ENCODE measurements at regions not wholly inside any gene's neighbourhood (a gene's known extent, or its start where the extent isn't known, plus 50 kb on each side); places are given as distances from the start of the nearest gene placed in this dataset.

GRCh38 chr12:124213666-124214347 lies 81.1 kb upstream of the RFLNA start:
- Histone ChIP-seq H2BK5ac (ENCODE audit: low read length) (no peak overlapping the region), H3K4me1 (ENCODE audit: control insufficient read depth in 2 of 2, insufficient read depth in 1 of 2, low read depth in 1 of 2, low read length in 2 of 2) (peaks cover 8 to 10% of the 10 kb centered on the region in 2 donors)

GRCh38 chr12:124214574-124214973 lies 80.3 kb upstream of the RFLNA start:
- peaks cover 12 to 25% of the 10 kb centered on the region in 2 donors for H3K9me3 ChIP-seq (replicated peaks in 1 of 2; ENCODE audit: control insufficient read depth in 2 of 2, insufficient read depth in 1 of 2, low read depth in 1 of 2, low read length in 2 of 2)
- WGBS, 2 donors (ENCODE audit: extremely low coverage in 2 of 2, insufficient read length in 2 of 2, insufficient replicate concordance in 1 of 2): no CpG with 5 or more reads among the region's 3 CpGs
- no peaks in the 10 kb centered on the region for H3K36me3 ChIP-seq (replicated peaks in 1 of 2; ENCODE audit: control insufficient read depth in 2 of 2, insufficient read depth in 2 of 2, low read length in 2 of 2)
- no peak overlapping the region for H2BK120ac ChIP-seq (ENCODE audit: low read depth, low read length)
- H2AFZ ChIP-seq (ENCODE audit: low read length): no peak overlapping the region
- no peak overlapping the region for H3K14ac ChIP-seq (ENCODE audit: low read length)
- H3K4me3 ChIP-seq (ENCODE audit: low read length in 2 of 2): no peak overlapping the region
- H2BK5ac ChIP-seq (ENCODE audit: low read length): no peak overlapping the region
- no peak for DNase-seq (ENCODE audit: low spot score)
- no peak overlapping the region for H2AK5ac ChIP-seq (ENCODE audit: low read depth, low read length)
- no peaks in the 10 kb centered on the region for H3K79me1 ChIP-seq (ENCODE audit: low read depth, low read length)
- H3K4ac ChIP-seq (ENCODE audit: low read length): no peak overlapping the region
- H3K18ac ChIP-seq (ENCODE audit: low read length): no peak overlapping the region
- no peak overlapping the region for H3K9ac ChIP-seq (ENCODE audit: low read depth, low read length, poor library complexity)
- H4K91ac ChIP-seq (ENCODE audit: low read depth, low read length, poor library complexity): no peak overlapping the region
- H3K23ac ChIP-seq (ENCODE audit: low read depth, low read length, poor library complexity): no peak overlapping the region
- H3K27ac ChIP-seq (replicated peaks; ENCODE audit: low read length): no peak overlapping the region
- no peak overlapping the region for H2BK12ac ChIP-seq (ENCODE audit: low read length)
- H4K8ac ChIP-seq (ENCODE audit: low read depth, low read length): no peak overlapping the region
- H2BK15ac ChIP-seq (ENCODE audit: low read length): no peak overlapping the region
- no peaks in the 10 kb centered on the region for H3K27me3 ChIP-seq (ENCODE audit: control insufficient read depth in 3 of 3, insufficient read depth in 3 of 3, low read depth in 1 of 3, low read length in 3 of 3)
- H3K4me1 ChIP-seq (ENCODE audit: control insufficient read depth in 2 of 2, insufficient read depth in 1 of 2, low read depth in 1 of 2, low read length in 2 of 2): peaks cover 8 to 10% of the 10 kb centered on the region in 2 donors
- no peak overlapping the region for H3K4me2 ChIP-seq (ENCODE audit: insufficient read depth, low read length, poor library complexity, severe bottlenecking)

More at GRCh38 chr12:124213666-124214347, 81.1 kb upstream of the RFLNA start:
- Histone ChIP-seq H3K14ac (ENCODE audit: low read length) (no peak overlapping the region), H3K4me2 (ENCODE audit: insufficient read depth, low read length, poor library complexity, severe bottlenecking) (no peak overlapping the region), H2BK12ac (ENCODE audit: low read length) (no peak overlapping the region), H3K4ac (ENCODE audit: low read length) (no peak overlapping the region), H2AK5ac (ENCODE audit: low read depth, low read length) (no peak overlapping the region), H4K91ac (ENCODE audit: low read depth, low read length, poor library complexity) (no peak overlapping the region), H3K79me1 (ENCODE audit: low read depth, low read length) (no peaks in the 10 kb centered on the region), H3K18ac (ENCODE audit: low read length) (no peak overlapping the region), H3K27me3 (ENCODE audit: control insufficient read depth in 3 of 3, insufficient read depth in 3 of 3, low read depth in 1 of 3, low read length in 3 of 3) (no peaks in the 10 kb centered on the region), H3K4me3 (ENCODE audit: low read length in 2 of 2) (no peak overlapping the region), H2AFZ (ENCODE audit: low read length) (peak overlapping the region; percentile 5), H2BK15ac (ENCODE audit: low read length) (no peak overlapping the region), H3K23ac (ENCODE audit: low read depth, low read length, poor library complexity) (no peak overlapping the region), H3K36me3 (replicated peaks in 1 of 2; ENCODE audit: control insufficient read depth in 2 of 2, insufficient read depth in 2 of 2, low read length in 2 of 2) (no peaks in the 10 kb centered on the region), H3K9me3 (replicated peaks in 1 of 2; ENCODE audit: control insufficient read depth in 2 of 2, insufficient read depth in 1 of 2, low read depth in 1 of 2, low read length in 2 of 2) (peaks cover 12 to 24% of the 10 kb centered on the region in 2 donors), H4K8ac (ENCODE audit: low read depth, low read length) (no peak overlapping the region), H3K27ac (replicated peaks; ENCODE audit: low read length) (no peak overlapping the region), H3K9ac (ENCODE audit: low read depth, low read length, poor library complexity) (no peak overlapping the region), H2BK120ac (ENCODE audit: low read depth, low read length) (no peak overlapping the region)
- DNase-seq (ENCODE audit: low spot score): no peak
- no CpG with 5 or more reads among the region's 11 CpGs for WGBS, 2 donors (ENCODE audit: extremely low coverage in 2 of 2, insufficient read length in 2 of 2, insufficient replicate concordance in 1 of 2)

GRCh38 chr12:124216966-124217365 lies 77.9 kb upstream of the RFLNA start:
- Histone ChIP-seq H3K4me1 (ENCODE audit: control insufficient read depth in 2 of 2, insufficient read depth in 1 of 2, low read depth in 1 of 2, low read length in 2 of 2) (peaks cover 8 to 9% of the 10 kb centered on the region in 2 donors), H3K14ac (ENCODE audit: low read length) (no peak overlapping the region), H3K79me1 (ENCODE audit: low read depth, low read length) (no peaks in the 10 kb centered on the region), H3K4ac (ENCODE audit: low read length) (no peak overlapping the region), H4K91ac (ENCODE audit: low read depth, low read length, poor library complexity) (no peak overlapping the region), H2BK120ac (ENCODE audit: low read depth, low read length) (no peak overlapping the region), H3K27ac (replicated peaks; ENCODE audit: low read length) (no peak overlapping the region), H2BK15ac (ENCODE audit: low read length) (no peak overlapping the region), H2AK5ac (ENCODE audit: low read depth, low read length) (no peak overlapping the region), H3K4me3 (ENCODE audit: low read length in 2 of 2) (no peak overlapping the region), H2AFZ (ENCODE audit: low read length) (peak overlapping the region; percentile 51), H2BK5ac (ENCODE audit: low read length) (no peak overlapping the region), H3K4me2 (ENCODE audit: insufficient read depth, low read length, poor library complexity, severe bottlenecking) (peak overlapping the region; percentile 35), H3K18ac (ENCODE audit: low read length) (no peak overlapping the region), H4K8ac (ENCODE audit: low read depth, low read length) (no peak overlapping the region), H3K9ac (ENCODE audit: low read depth, low read length, poor library complexity) (no peak overlapping the region), H3K36me3 (replicated peaks in 1 of 2; ENCODE audit: control insufficient read depth in 2 of 2, insufficient read depth in 2 of 2, low read length in 2 of 2) (no peaks in the 10 kb centered on the region), H3K23ac (ENCODE audit: low read depth, low read length, poor library complexity) (no peak overlapping the region), H3K9me3 (replicated peaks in 1 of 2; ENCODE audit: control insufficient read depth in 2 of 2, insufficient read depth in 1 of 2, low read depth in 1 of 2, low read length in 2 of 2) (peaks cover 11 to 32% of the 10 kb centered on the region in 2 donors), H3K27me3 (ENCODE audit: control insufficient read depth in 3 of 3, insufficient read depth in 3 of 3, low read depth in 1 of 3, low read length in 3 of 3) (no peaks in the 10 kb centered on the region), H2BK12ac (ENCODE audit: low read length) (no peak overlapping the region)
- DNase-seq (ENCODE audit: low spot score): no peak
- no CpG with 5 or more reads among the region's 10 CpGs for WGBS, 2 donors (ENCODE audit: extremely low coverage in 2 of 2, insufficient read length in 2 of 2, insufficient replicate concordance in 1 of 2)

DNA sequence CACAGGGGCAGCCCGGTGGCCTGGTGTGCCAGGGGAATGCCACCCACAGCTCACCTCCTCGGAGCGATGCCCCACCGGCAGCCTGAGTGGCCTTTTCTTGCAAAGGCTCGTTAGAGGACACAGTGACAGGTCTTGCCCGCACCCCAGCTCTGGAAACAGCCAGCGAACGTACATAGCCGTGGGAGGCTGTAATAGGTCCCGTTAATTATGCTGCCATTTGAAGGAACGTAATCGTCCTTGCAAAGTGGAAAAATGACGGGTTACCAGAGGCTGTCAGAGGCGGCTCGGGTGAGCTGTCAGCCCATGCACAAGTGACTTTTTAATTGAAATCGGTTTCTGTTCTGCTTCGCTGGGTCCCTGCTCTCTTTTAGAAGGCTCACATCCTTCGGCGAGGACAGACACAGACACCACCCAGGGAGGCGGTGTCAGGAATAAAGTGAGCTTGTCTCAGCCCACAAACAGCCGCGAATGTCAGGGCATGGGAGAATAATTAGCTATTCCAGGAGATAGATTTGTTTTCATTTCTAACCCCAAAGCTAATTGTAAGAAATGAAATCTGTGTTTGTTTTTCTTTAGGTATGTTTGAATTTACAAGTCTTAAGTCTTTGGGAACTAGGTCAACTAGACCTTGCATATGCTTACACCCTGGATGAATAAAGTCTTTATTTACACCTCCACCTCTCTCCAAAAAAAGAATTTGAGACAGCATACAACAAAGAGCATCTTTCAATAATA lies 77.2 kb upstream of the RFLNA start:
- H3K9ac ChIP-seq (ENCODE audit: low read depth, low read length, poor library complexity): peak overlapping the region; percentile 25
- no peak overlapping the region for H2BK15ac ChIP-seq (ENCODE audit: low read length)
- peak overlapping the region; percentile 45 for H3K27ac ChIP-seq (replicated peaks; ENCODE audit: low read length)
- H3K36me3 ChIP-seq (replicated peaks in 1 of 2; ENCODE audit: control insufficient read depth in 2 of 2, insufficient read depth in 2 of 2, low read length in 2 of 2): no peaks in the 10 kb centered on the region
- H4K8ac ChIP-seq (ENCODE audit: low read depth, low read length): no peak overlapping the region
- H3K4me2 ChIP-seq (ENCODE audit: insufficient read depth, low read length, poor library complexity, severe bottlenecking): peak overlapping the region; percentile 35
- peak overlapping the region; percentile 51 for H2AFZ ChIP-seq (ENCODE audit: low read length)
- WGBS, 2 donors (ENCODE audit: extremely low coverage in 2 of 2, insufficient read length in 2 of 2, insufficient replicate concordance in 1 of 2): no CpG with 5 or more reads among the region's 22 CpGs
- no peak overlapping the region for H2AK5ac ChIP-seq (ENCODE audit: low read depth, low read length)
- peak overlapping the region; percentile 85 for H3K18ac ChIP-seq (ENCODE audit: low read length)
- H2BK12ac ChIP-seq (ENCODE audit: low read length): no peak overlapping the region
- H3K4me1 ChIP-seq (ENCODE audit: control insufficient read depth in 2 of 2, insufficient read depth in 1 of 2, low read depth in 1 of 2, low read length in 2 of 2): peaks cover 8 to 9% of the 10 kb centered on the region in 2 donors
- peak; percentile 35 for DNase-seq (ENCODE audit: low spot score)
- H3K23ac ChIP-seq (ENCODE audit: low read depth, low read length, poor library complexity): no peak overlapping the region
- no peak overlapping the region for H3K14ac ChIP-seq (ENCODE audit: low read length)
- H4K91ac ChIP-seq (ENCODE audit: low read depth, low read length, poor library complexity): no peak overlapping the region
- no peak overlapping the region for H2BK5ac ChIP-seq (ENCODE audit: low read length)
- H3K4ac ChIP-seq (ENCODE audit: low read length): no peak overlapping the region
- peaks cover 11 to 32% of the 10 kb centered on the region in 2 donors for H3K9me3 ChIP-seq (replicated peaks in 1 of 2; ENCODE audit: control insufficient read depth in 2 of 2, insufficient read depth in 1 of 2, low read depth in 1 of 2, low read length in 2 of 2)
- no peaks in the 10 kb centered on the region for H3K79me1 ChIP-seq (ENCODE audit: low read depth, low read length)
- H3K4me3 ChIP-seq (ENCODE audit: low read length in 2 of 2): peak overlapping the region in 1 of 2 donors; percentile 23
- no peaks in the 10 kb centered on the region for H3K27me3 ChIP-seq (ENCODE audit: control insufficient read depth in 3 of 3, insufficient read depth in 3 of 3, low read depth in 1 of 3, low read length in 3 of 3)
- no peak overlapping the region for H2BK120ac ChIP-seq (ENCODE audit: low read depth, low read length)
